ENCODE measurements at regions not wholly inside any gene's neighbourhood (a gene's known extent, or its start where the extent isn't known, plus 50 kb on each side); places are given as distances from the start of the nearest gene placed in this dataset.

DNA sequence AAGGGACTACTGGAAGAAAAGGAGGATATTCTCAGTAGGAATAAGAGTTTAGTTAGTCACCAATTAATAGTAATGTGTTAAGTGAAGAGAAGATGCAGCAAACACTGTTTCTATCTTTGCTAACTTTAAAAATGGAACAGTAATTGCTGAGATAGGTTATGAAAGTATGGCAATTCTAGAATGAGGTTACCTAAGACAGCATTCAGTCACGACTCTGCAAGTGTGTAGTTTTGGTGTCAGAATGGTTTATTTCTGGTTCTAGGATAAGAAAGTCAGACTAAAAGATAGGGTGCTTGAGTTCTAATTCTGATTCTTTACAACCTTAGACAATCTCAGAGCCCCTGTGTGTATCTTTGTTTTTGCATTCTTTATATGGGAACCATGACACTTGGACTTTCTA, 138.1 kb downstream of the POU4F1 start:
- no peak overlapping the region for H3K4me3 ChIP-seq (ENCODE audit: low read depth, low read length)
- DNase-seq (ENCODE audit: low read depth): peak; percentile 27
- TF ChIP-seq, protein P1, sequence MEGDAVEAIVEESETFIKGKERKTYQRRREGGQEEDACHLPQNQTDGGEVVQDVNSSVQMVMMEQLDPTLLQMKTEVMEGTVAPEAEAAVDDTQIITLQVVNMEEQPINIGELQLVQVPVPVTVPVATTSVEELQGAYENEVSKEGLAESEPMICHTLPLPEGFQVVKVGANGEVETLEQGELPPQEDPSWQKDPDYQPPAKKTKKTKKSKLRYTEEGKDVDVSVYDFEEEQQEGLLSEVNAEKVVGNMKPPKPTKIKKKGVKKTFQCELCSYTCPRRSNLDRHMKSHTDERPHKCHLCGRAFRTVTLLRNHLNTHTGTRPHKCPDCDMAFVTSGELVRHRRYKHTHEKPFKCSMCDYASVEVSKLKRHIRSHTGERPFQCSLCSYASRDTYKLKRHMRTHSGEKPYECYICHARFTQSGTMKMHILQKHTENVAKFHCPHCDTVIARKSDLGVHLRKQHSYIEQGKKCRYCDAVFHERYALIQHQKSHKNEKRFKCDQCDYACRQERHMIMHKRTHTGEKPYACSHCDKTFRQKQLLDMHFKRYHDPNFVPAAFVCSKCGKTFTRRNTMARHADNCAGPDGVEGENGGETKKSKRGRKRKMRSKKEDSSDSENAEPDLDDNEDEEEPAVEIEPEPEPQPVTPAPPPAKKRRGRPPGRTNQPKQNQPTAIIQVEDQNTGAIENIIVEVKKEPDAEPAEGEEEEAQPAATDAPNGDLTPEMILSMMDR (IDR thresholded peaks at IDR 0.05; ENCODE audit: insufficient read depth, low read depth, low read length, missing control alignments): no peak

DNA sequence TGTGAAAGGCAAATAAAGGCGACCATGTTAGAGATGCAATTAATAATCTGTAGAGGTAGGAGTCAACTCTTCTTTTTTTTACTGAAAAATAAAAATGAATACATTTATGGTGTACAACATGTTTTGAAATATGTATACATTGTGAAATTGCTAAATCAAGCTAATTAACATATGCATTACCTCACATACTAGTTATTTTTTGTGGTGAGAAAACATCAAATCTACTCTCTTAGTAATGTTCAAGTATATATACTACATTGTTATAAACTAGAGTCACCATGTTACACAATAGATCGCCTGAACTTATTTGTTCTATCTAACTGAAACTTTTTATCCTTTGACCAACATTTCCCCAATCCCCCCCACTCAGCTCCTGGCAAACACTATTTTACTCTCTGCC, 143.2 kb downstream of the POU4F1 start:
- no peak overlapping the region for H3K4me3 ChIP-seq (ENCODE audit: low read depth, low read length)
- no peak for DNase-seq (ENCODE audit: low read depth)
- TF ChIP-seq, protein P1 (IDR thresholded peaks at IDR 0.05; ENCODE audit: insufficient read depth, low read depth, low read length, missing control alignments): no peak

DNA sequence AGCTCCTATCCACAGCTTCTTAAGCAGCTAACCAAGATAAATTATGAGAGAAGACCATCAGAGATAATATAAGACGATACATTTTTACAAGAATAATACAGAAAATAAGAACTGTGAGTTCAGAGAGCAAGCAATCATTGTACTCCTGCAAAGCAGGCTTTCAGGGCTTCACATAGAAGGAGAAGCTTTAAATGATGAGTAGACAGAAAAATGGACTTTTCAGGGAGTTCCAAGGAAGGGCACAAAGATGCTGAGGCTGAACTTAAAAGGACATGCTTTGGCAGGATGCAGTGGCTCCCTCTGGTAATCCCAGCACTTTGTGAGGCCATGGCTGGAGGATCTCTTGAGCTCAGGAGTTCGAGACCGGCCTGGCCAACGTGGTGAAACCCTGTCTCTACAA, 159.5 kb downstream of the POU4F1 start:
- no peak overlapping the region for H3K4me3 ChIP-seq (ENCODE audit: low read depth, low read length)
- no peak for DNase-seq (ENCODE audit: low read depth)
- TF ChIP-seq, protein P1 (IDR thresholded peaks at IDR 0.05; ENCODE audit: insufficient read depth, low read depth, low read length, missing control alignments): no peak

DNA sequence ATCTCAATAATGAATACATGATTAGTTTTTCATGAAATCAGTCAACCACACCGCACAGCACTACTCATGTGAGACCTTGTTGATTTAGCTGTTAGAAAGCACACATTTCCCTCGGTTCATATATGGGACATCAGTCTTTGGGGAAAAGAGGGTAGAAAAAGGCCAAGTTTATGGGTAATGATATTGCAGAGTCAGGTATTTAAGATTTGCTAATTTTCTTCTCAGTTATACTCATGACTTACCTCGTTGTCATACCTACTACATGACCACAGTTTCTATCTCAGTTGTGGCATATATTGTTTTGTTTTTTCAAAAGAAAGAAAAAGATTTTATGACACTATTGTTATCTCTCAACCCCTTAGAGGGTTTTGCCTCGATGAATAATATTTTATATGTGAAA, 165.6 kb downstream of the POU4F1 start:
- no peak overlapping the region for H3K4me3 ChIP-seq (ENCODE audit: low read depth, low read length)
- DNase-seq (ENCODE audit: low read depth): no peak
- TF ChIP-seq, protein P1 (IDR thresholded peaks at IDR 0.05; ENCODE audit: insufficient read depth, low read depth, low read length, missing control alignments): no peak

DNA sequence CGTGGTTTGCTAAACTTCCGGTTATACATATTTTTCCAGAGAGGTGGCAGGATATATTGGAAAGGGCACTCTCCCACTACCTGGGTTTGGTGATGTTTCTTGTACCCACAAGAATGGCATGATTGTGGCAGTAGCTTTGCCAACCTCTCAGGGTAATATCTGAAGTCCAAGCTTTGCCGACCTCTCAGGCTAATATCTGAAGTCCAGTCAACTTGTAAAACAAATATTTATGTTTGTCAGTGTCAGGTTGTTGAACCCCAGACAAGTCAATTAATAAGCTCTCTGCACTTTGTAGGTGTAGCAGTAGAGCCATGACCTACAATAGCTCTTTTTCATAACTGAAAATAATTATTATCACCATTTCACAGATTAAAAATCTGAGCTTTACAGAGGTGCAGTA, 167.0 kb downstream of the POU4F1 start:
- no peak for DNase-seq (ENCODE audit: low read depth)
- TF ChIP-seq, protein P1 (IDR thresholded peaks at IDR 0.05; ENCODE audit: insufficient read depth, low read depth, low read length, missing control alignments): no peak
- no peak overlapping the region for H3K4me3 ChIP-seq (ENCODE audit: low read depth, low read length)

DNA sequence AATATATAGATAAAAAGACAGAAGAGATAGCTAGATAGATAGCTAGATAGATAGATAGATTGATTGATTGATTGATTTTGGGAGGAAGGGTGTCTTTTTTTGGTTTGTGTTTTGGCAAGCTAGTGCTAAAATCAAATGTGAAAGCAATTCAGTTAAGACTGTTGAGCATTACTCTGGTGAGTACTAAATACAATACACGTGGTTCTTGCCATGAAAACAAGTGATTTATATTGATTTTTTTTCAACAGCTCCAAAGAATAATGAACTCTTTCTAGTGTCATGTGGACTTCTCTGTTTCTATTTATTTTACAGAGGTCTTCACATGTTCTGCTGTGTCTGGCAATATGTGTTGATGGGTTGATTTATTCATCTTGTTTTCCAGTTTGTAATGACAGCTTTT, 172.0 kb downstream of the POU4F1 start:
- H3K4me3 ChIP-seq (ENCODE audit: low read depth, low read length): no peak overlapping the region
- TF ChIP-seq, protein P1 (IDR thresholded peaks at IDR 0.05; ENCODE audit: insufficient read depth, low read depth, low read length, missing control alignments): no peak
- no peak for DNase-seq (ENCODE audit: low read depth)

DNA sequence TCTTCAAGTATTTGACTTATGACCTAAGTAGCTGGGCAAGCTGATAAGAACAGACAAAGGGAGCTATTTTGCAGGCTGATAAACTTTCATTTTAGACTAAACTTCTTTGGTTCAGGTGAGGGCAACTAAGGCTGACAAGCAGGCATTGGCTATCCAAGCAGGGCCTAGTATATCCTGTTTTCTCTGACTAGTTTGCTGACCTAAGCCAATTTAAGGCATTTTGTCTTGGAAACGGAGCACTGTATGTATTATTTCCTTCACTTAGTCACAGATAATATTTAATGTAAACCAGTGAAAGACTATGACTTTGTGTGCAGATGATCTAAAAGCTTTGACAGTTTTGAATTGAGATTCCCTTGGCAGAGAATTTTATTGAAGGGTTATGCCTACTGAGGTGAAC, 172.5 kb downstream of the POU4F1 start:
- TF ChIP-seq, protein P1 (IDR thresholded peaks at IDR 0.05; ENCODE audit: insufficient read depth, low read depth, low read length, missing control alignments): no peak
- no peak overlapping the region for H3K4me3 ChIP-seq (ENCODE audit: low read depth, low read length)
- DNase-seq (ENCODE audit: low read depth): no peak
